IPS-18c (cell line): ENCODE measurements at regions not wholly inside any gene's neighbourhood (a gene's known extent, or its start where the extent isn't known, plus 50 kb on each side); places are given as distances from the start of the nearest gene placed in this dataset.

Experiments used
- H3K4me3 ChIP-seq: 2 replicates; pipeline ENCODE4 v1.7.0; 2013; ENCODE audit warnings: low read depth, mild to moderate bottlenecking, low read length, moderate library complexity; ENCODE audit not compliant: insufficient read depth
- H3K9me3 ChIP-seq: one replicate; pipeline ENCODE4 v1.6.1; 2013; ENCODE audit warnings: mild to moderate bottlenecking, low read length, moderate library complexity; ENCODE audit not compliant: control insufficient read depth, insufficient read depth

DNA sequence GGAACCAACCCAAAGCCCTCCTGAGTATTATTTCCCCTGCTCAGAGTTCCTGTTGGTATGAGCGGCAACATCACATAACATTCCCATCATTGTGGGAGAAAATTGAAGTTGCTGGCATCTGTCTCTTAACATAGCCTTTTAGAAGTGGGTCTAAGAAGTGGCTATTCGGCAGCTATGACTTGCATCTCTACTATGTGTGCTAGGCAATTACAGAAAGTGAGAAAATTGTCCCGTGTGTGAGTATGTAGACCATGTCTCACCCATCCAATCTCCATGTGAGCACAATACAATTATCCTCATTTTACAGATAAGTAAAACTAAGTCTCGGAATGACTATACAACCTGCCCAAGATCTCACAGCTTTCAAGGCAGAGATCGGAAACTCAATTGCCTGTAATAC is 239.4 kb upstream of the ZNF462 start:
- Histone ChIP-seq H3K4me3 (no peak overlapping the region), H3K9me3 (no peaks in the 10 kb centered on the region)

DNA sequence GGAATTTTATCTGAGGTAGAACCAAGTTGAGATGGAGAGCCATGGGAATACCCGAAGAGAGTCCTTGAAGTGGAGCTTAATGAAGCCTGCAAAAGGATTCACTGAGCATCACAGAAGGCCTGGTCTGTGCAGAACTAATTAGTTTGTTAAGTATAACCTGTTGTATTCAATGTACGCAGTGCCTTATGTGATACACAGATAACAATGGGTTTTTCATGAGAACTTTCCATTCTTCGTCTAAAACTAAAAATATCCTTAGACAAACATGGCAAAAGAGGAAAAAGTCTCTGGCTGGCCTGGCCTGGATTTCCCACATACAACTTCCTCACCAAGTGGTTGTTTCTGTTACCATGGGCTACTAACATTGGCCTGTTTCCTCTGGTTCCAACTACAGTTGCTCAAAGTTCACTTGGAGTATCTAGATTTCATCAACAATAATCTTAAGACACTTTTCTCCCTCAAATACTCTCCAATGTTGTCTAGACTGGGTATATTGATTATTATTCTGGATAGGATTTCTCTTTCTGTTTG is 237.6 kb upstream of the ZNF462 start:
- H3K9me3 ChIP-seq, result no peaks in the 10 kb centered on the region
- H3K4me3 ChIP-seq, result no peak overlapping the region

DNA sequence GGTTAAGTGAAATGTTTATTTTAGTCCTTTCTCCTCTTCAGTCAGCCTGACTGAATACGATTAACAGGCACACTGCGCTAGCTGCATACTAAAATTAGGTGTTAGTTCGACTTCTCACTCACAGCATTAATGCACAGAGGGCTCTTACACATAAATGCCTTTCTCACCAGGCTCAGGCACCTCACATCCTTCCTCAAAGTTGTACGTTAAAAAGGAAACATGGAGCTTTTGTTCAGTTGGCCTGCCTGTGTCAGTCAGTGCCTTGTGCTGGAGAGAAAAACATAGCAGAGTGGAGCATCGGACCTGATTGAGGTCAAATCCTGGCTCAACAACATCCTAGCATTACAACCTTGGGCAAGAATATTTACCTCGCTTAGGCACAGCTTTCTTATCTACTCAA is 236.0 kb upstream of the ZNF462 start:
- Histone ChIP-seq H3K9me3 (no peaks in the 10 kb centered on the region), H3K4me3 (no peak overlapping the region)

DNA sequence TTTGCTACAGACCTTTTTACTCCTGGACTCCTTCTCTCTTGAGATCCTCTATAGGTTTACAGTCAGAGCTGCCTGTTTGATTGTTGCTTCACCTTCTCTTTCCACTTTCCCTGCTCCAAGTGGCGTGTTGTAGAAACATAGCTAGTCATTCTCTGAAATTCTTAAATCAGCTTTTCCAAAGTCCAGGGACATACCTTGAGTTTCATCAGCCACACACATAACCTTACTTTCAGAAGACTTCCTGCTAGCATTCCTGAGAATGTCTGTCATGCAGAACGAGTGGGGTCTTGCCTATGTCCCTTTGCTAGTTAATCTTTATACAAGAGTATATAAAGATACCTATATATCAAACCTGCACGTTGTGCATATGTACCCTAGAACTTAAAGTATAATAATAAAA is 230.3 kb upstream of the ZNF462 start:
- H3K4me3 ChIP-seq, result no peak overlapping the region

DNA sequence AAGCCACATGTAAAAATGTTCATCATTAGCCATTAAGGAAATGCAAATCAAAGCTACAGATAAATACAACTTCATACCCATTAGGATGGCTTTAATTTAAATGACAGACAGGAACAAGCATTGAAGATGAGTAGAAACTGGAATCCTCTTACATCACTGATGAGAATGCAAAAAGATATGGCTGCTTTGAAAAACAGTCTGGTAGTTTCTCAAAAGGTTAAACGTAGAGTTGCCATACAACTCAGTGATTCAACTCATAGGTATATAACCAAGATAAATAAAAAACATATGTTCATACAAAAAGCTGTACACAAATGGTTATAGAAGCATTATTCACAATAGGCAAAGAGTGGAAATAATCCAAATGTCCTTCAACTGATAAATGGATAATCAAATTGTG is 228.8 kb upstream of the ZNF462 start:
- no peak overlapping the region for H3K4me3 ChIP-seq

More for the DNA sequence above, 230.3 kb upstream of the ZNF462 start:
- H3K9me3 ChIP-seq, result no peaks in the 10 kb centered on the region

DNA sequence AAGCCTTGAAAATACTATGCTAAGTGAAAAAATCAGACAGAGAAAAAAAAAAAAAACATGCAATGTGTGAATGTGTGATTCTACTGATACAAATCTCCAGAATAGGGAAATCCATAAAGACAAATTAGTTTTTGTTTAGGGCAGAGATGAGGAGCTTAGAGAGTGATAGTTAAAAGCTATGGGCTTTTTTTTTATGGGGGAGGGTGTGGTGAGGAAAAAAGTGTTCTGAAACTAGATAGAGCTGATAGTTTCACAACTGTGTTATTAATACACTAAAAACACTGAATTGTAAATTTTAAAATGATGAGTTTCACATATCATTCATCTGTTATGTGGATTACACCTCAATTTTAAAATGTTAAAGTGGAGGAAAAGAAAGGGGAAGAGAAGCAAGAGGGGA is 228.3 kb upstream of the ZNF462 start:
- Histone ChIP-seq H3K9me3 (no peaks in the 10 kb centered on the region), H3K4me3 (no peak overlapping the region)

More for the DNA sequence above, 228.8 kb upstream of the ZNF462 start:
- H3K9me3 ChIP-seq, result no peaks in the 10 kb centered on the region

DNA sequence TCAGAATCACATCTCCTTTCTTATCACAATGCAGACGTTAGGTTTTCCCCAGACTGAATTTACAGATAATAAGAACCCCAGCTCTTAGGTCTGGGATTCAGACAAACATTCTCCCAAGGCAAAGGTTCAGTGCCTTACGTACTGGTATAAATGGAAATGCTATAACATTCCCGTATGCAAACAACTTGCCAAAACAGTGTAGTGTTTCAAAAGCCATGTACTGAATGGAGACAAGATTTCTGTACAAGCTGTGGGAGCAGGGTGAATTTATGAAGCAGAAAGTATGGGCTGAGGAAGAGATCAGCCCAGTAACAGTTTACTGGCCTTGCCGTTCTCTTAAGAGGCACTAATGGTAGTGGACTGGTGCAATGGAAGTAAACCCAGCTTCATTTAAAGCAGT is 225.5 kb upstream of the ZNF462 start:
- H3K4me3 ChIP-seq, result no peak overlapping the region
- H3K9me3 ChIP-seq, result no peaks in the 10 kb centered on the region

DNA sequence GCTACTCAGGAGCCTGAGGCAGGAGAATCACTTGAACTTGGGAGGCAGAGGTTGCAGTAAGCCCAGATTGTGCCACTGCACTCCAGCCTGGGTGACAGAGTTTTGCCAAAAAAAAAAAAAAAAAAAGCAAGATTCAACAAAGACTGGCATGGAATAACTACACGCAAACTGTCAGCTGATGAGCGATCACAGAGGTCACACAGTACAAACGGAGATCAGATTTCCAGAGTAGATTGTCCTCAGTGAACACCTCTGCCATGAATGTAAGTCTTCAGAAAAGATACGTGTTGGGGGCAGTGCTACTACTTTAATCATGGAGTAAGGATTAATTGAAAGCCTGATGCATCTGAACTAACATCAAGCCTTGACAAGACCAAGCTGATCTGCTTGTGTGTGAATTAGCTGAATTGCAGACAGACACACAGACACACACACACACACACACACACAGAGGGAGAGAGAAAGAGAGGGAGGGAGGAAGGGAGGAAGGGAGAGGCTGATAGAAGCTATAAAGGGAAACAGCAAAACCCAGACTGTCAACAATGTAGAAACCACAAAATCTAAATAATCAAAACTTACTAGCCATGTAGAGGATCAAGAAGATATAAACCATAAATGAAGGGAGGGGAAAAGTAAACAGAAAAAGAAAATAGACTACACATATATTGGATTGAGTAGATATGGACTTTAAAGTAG is 222.9 kb upstream of the ZNF462 start:
- no peaks in the 10 kb centered on the region for H3K9me3 ChIP-seq
- no peak overlapping the region for H3K4me3 ChIP-seq

DNA sequence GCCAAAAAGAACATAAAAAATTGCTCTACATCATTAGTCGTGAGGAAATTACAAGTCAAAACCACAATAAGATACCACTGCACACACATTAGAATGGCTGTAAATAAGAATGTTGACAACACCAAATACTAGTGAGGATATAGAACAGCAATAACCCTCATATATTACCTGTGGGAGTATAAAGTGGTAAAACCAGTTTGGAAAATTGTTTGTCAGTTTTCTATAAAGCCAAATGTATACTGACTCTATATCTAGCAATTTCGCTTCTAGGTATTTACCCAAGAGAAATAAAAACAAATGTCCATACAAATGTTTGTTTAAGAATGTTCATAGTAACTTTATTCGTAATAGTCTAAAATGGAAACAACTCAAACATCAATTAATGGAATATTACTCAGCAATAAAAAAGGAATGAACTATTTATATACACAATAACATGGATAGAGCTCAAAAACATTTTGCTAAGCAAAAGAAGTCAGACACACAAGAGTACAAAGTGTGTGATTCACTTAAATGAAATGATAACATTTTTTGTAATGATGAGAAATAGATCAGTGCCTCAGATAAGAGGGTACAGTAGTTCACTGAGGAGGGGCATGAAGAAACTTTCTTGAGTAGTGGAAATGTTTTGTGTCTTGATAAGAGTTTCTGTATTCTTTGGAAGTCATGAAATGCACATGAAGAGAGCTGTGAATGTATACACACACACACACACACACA is 219.6 kb upstream of the ZNF462 start:
- H3K9me3 ChIP-seq, result no peaks in the 10 kb centered on the region
- H3K4me3 ChIP-seq, result no peak overlapping the region

DNA sequence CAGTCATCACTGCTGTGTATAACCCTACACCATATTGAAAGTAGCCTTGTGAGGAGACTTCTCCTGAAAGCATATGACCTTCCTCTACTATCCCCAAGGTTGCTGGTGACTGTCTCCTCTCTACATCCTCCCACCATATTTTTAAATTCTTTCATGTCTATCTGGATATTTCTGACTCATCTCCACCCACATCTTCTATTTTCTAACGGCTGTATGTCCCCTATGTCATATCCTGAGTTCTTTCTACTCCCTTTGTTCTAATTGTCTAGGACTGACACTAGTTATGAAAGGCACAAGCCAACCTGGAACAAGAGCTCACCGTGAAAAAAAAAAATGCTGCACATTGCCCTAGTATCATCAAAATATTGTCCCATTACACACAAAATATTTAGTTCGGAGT is 218.3 kb upstream of the ZNF462 start:
- no peak overlapping the region for H3K4me3 ChIP-seq

DNA sequence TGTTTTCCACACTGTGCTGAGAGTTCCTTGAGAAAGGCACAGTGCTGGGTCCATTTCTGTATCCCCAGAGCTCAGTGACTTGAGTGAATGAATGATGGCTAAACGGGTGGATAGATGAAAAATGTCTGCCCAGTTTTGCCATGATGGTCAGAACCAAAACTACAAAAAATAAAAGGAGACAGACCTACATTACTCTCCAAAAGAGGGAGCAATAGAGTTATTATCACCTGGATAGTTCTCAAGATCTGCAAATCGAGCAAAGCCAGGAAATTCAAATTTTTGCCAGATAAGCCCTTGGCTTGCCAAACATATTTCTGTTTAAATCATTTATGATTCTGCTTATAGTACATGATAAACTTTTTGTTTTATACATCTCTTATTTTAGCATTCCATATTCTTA is 214.2 kb upstream of the ZNF462 start:
- Histone ChIP-seq H3K9me3 (no peaks in the 10 kb centered on the region), H3K4me3 (no peak overlapping the region)

More for the DNA sequence above, 218.3 kb upstream of the ZNF462 start:
- no peaks in the 10 kb centered on the region for H3K9me3 ChIP-seq

DNA sequence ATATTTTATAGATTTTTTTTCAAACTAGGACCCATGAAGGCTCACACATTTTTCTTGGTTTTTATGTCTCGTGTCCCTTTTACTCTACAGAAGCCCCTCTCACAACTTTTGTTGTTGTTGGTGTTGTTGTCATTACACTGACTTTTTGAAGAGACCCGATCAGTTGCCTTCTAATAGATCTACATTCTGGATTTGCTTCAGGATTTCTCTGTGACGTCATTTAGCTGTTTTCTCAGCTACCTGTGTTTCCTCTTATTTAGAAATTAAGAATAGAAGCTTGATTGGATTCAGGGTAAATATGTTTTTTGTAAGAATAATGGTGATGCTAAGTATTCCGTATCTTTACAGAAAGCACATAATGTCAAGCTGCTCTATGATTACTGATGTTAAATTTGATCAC is 213.3 kb upstream of the ZNF462 start:
- no peaks in the 10 kb centered on the region for H3K9me3 ChIP-seq

DNA sequence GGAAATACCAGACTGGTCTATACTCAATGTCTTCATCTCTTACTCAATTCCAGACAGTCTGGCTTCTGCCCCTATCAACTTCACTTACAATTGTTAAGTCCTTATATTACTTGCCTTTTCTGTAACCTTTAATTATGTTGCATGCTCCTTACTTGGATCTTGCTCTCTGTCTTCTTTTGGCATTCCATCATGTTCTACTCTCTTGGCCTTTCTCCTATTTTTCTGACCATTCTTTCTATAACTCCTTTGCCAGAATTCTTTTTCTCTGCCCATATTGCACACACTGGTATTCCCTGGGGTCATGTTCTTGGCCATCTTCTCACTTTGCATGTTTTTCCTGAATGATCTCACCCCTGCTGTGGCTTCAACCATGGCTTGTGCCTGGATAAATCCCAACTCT is 209.8 kb upstream of the ZNF462 start:
- H3K4me3 ChIP-seq, result no peak overlapping the region
- no peaks in the 10 kb centered on the region for H3K9me3 ChIP-seq

More for the DNA sequence above, 213.3 kb upstream of the ZNF462 start:
- no peak overlapping the region for H3K4me3 ChIP-seq

DNA sequence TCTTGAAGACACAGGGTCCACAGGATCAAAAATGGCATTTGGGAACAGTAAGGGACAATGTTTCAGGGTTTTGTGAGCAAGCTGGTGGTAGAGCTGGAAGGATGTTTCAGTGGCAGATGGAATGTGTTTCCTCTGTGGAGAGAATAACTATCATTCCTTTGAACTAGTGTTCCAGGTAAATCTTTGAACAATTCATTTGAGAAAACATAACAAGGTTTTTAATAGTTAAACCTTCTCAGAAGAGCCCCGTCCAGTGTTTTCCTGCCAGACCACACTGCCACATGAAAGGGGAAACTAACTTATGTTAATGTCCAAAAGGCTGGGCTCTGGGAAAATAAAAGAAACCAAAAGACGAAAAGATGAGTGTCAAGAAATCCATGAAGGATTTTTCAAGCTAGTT is 207.0 kb upstream of the ZNF462 start:
- no peak overlapping the region for H3K4me3 ChIP-seq
- no peaks in the 10 kb centered on the region for H3K9me3 ChIP-seq

DNA sequence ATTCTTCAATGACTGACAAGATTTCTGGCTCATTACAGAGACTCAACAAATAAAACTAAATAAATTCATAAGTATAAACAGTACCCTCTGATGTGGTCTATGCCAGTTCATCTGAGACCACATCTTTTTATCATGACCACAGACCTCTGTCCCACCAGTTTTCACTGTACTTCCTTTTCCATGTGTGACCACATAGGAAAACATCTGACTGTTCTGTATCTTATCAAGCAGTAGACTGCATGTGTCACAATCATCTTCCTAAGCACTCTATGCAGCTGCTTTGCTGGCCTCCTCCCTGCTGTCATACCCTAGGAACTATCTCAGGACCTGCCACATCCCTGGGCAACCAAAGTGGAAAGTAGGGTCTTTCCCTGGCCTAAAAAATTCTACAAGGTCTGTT is 205.0 kb upstream of the ZNF462 start:
- no peak overlapping the region for H3K4me3 ChIP-seq
- H3K9me3 ChIP-seq, result no peaks in the 10 kb centered on the region

DNA sequence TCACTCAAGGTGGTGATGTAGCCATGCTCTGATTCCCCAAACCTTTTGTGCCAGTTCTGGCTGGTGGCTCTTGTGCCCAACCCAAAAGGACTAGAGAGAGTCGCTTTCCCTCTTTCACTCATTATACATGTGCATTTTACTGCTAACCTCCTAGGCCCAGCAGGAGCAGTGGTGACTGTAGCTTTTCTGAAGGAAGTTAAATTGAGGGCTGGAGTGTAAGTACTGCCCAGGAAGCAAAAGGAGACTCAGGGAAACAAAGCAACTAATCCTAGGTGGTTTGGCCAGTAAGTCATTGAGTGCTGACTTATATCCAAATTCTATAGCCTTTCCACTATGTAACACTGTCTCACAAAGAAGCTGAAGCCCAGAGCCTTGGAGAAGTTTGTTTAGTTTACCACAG is 194.4 kb upstream of the ZNF462 start:
- H3K4me3 ChIP-seq, result no peak overlapping the region
- peaks cover 2% of the 10 kb centered on the region for H3K9me3 ChIP-seq

DNA sequence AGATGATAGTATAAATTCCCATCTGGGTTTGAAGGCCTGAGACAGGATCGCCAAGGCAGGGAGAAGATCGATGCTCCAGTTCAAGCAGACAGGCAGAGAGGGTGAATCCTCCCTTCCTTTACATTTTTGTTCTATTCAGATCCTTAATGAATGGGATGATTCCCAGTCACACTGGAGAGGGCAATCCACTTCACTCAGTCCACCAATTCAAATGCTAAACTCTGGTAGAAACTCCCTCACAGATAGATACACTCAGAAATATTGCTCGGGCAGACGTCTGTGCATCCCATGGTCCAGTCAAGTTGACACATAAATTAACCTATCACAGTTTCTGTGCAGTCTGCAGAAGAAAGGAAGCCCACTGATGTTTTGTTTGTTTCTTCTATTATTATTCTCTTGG is 193.1 kb upstream of the ZNF462 start:
- H3K4me3 ChIP-seq, result no peak overlapping the region
- H3K9me3 ChIP-seq, result peaks cover 2% of the 10 kb centered on the region

DNA sequence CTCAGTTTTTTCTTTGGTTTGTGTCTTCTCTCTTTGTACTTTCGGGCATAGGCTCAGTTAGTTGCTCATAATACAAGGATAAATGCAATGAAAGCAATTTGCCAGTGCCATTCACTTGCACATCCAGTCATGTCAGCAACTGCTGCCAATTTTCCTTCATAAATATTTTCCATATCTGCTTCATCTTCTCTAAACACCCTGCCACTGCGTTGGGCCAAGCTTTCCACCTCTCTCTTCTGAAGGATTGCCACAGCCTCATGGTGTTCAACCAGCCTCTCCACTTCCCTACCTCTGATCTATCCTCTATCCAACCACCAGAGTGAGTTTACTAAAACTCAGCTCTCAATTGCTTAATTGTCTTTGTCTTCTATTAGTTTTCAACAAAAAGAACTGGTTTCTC is 192.5 kb upstream of the ZNF462 start:
- Histone ChIP-seq H3K9me3 (peaks cover 2% of the 10 kb centered on the region), H3K4me3 (no peak overlapping the region)
